ENCODE measurements at regions not wholly inside any gene's neighbourhood (a gene's known extent, or its start where the extent isn't known, plus 50 kb on each side); places are given as distances from the start of the nearest gene placed in this dataset.

- Histone ChIP-seq H3K4me3 (no peak overlapping the region), H3K4me1 (no peaks in the 10 kb centered on the region), H3K27me3 (no peaks in the 10 kb centered on the region), H3K9me3 (no peaks in the 10 kb centered on the region), H3K36me3 (no peaks in the 10 kb centered on the region), H3K27ac (no peak overlapping the region)
- DNase-seq, result no peak
- intact Hi-C loops (cut with DNase I; ENCODE audit: low total_unique reads), result no loop called here
- TF ChIP-seq CTCF (IDR thresholded peaks at IDR 0.05), result no peak
- TF ChIP-seq POLR2A (IDR thresholded peaks at IDR 0.05), result no peak
These were observed 237.3 kb upstream of the CDH5 start for GRCh38 chr16:66129196-66129595.

DNA sequence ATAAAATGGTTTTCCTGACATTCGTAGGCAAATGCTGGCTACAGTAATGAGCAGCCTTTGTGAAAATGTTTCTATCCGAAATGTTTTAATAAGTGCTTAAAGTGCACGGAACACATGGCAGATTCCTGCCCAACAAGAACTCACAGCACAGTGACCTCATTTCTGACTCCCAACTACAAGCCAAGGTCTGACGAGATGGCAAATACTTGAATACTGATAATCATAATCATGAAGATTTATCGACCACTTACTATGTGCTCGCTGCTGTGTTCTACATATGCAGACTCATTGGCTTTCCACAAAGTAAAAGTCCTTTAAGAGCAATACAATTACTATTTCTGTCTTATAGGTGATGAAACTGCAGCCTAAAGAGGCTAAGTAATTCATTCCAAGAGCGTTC, 238.1 kb upstream of the CDH5 start:
- Histone ChIP-seq H3K4me1 (no peaks in the 10 kb centered on the region), H3K27me3 (no peaks in the 10 kb centered on the region), H3K27ac (no peak overlapping the region), H3K4me3 (no peak overlapping the region), H3K9me3 (no peaks in the 10 kb centered on the region), H3K36me3 (no peaks in the 10 kb centered on the region)
- intact Hi-C loops (cut with DNase I; ENCODE audit: low total_unique reads), result no loop called here
- TF ChIP-seq CTCF (IDR thresholded peaks at IDR 0.05) (no peak), POLR2A (IDR thresholded peaks at IDR 0.05) (no peak)
- no peak for DNase-seq

DNA sequence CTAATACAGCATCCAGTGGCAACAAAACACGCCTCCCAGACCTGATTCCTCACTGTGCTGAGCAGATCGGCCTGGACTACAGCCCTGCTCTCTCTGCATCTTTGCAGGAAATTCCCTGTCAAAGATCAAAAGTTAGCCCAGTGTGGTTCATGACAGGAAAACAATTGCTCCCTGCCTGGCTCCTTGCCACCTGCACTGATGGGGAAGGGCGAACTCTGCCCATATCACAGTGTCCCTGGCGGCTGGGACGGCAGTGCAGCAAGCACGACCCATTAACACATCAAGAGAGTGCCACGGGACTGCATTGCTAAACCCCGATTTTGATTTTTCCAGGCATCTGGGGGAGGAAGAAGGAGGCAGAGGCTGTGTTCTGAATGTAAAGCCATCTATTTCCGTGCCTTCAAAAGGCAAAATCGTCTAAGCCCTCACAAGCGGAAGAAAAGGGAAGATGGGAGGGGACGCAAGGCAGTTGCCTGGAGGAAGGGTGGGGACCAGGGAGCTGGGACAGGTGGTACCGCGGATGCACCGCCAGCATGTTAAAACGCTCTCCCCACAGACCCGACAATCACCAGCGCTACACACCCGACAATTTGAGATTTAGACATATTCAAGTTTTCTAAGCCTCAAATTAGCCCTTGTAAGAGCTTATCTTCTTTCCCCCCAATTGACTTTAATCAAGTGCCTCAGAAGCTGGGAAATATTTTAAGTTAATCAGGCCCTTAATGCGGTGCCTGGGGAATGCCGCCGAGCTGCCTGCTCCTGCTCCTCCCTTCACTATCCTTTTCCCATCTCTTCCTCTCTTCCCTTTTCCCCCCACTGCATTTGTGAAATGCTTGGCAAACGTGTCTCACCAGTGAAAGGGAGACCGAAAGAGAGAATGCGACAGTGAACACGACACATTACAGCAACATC, 238.8 kb upstream of the CDH5 start:
- H3K9me3 ChIP-seq, result no peaks in the 10 kb centered on the region
- no peaks in the 10 kb centered on the region for H3K4me1 ChIP-seq
- no peaks in the 10 kb centered on the region for H3K27me3 ChIP-seq
- intact Hi-C loops (cut with DNase I; ENCODE audit: low total_unique reads), result no loop called here
- no peak overlapping the region for H3K4me3 ChIP-seq
- H3K36me3 ChIP-seq, result no peaks in the 10 kb centered on the region
- peak in 1 of 2 donors; percentile 28 for DNase-seq
- no peak for TF ChIP-seq CTCF (IDR thresholded peaks at IDR 0.05)
- TF ChIP-seq POLR2A (IDR thresholded peaks at IDR 0.05), result no peak
- no peak overlapping the region for H3K27ac ChIP-seq

DNA sequence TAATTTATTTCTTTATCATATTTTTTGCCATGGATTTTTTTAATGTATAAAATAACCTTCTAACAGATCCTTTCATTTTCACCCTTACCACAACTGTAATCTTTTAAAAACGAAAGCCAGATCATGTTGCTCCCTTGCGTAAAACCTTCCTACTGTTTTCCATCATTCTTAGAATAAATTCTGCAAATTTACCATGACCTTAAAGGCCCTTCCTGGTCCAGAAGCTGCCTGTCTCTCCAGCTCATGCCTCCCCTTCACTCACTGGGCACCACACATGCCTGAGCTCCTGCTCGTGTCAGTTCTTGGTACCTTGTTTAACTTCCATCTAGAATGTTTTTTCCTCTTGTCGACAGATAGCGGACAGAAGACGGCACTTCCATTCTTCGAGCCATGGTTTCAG, 245.0 kb upstream of the CDH5 start:
- no peak for DNase-seq
- H3K27ac ChIP-seq, result no peak overlapping the region
- no peaks in the 10 kb centered on the region for H3K4me1 ChIP-seq
- no peaks in the 10 kb centered on the region for H3K27me3 ChIP-seq
- intact Hi-C loops (cut with DNase I; ENCODE audit: low total_unique reads), result no loop called here
- H3K4me3 ChIP-seq, result no peak overlapping the region
- no peaks in the 10 kb centered on the region for H3K9me3 ChIP-seq
- no peaks in the 10 kb centered on the region for H3K36me3 ChIP-seq
- TF ChIP-seq POLR2A (IDR thresholded peaks at IDR 0.05) (no peak), CTCF (IDR thresholded peaks at IDR 0.05) (no peak)

DNA sequence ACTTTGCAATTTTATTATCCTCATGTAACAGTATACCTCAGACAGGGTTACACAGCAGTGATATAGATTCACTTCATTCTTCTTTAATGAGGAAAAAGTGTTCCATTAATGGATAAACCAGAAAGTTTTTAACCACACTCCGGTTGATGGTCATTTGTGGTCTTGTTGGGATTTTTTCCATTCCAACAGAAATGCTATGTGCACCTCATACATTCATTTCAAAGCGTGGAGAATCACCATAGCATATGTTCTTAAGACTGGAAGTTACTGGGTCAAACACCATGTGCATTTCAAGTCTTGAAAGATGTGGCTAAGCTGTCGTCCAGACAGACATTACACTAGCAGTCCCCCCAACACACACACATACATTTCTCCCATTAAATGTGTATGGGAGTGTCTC, 245.8 kb upstream of the CDH5 start:
- H3K4me3 ChIP-seq, result no peak overlapping the region
- no peak overlapping the region for H3K27ac ChIP-seq
- no peaks in the 10 kb centered on the region for H3K9me3 ChIP-seq
- H3K36me3 ChIP-seq, result no peaks in the 10 kb centered on the region
- H3K27me3 ChIP-seq, result no peaks in the 10 kb centered on the region
- H3K4me1 ChIP-seq, result no peaks in the 10 kb centered on the region
- intact Hi-C loops (cut with DNase I; ENCODE audit: low total_unique reads), result no loop called here
- no peak for DNase-seq
- TF ChIP-seq POLR2A (IDR thresholded peaks at IDR 0.05) (no peak), CTCF (IDR thresholded peaks at IDR 0.05) (no peak)

All from uterus (tissue), 3 donors.